Sigmoid colon (tissue), 4 donors: ENCODE measurements at regions not wholly inside any gene's neighbourhood (a gene's known extent, or its start where the extent isn't known, plus 50 kb on each side); places are given as distances from the start of the nearest gene placed in this dataset.

Source experiments
- EP300 ChIP-seq, 4 donors: sonication (generic); formaldehyde crosslinking; IDR thresholded peaks; one replicate each; pipeline ENCODE4 v1.6.1; 2017; ENCODE audit warnings: antibody characterized with exemption in 4 of 4
- POLR2A ChIP-seq, 2 donors: fragments of 450-650 bp; IDR thresholded peaks; one replicate each; pipeline ENCODE4 v1.6.1; 2016; ENCODE audit warnings: antibody characterized with exemption in 2 of 2, mild to moderate bottlenecking in 2 of 2, moderate library complexity in 2 of 2
- POLR2AphosphoS5 ChIP-seq, 4 donors: sonication (generic); formaldehyde crosslinking; IDR thresholded peaks; one replicate each; pipeline ENCODE4 v1.6.1; 2017; ENCODE audit warnings: antibody characterized with exemption in 4 of 4
- TF ChIP-seq, protein P1 (sequence below), 4 experiments: fragments of 450-650 bp in 3 of 4; fragments of 200-600 bp in 1 of 4; IDR thresholded peaks; one replicate each; pipeline ENCODE4 v1.5.1; 2016 to 2019; ENCODE audit warnings: antibody characterized with exemption in 4 of 4, mild to moderate bottlenecking in 3 of 4, moderate library complexity in 2 of 4

DNA sequence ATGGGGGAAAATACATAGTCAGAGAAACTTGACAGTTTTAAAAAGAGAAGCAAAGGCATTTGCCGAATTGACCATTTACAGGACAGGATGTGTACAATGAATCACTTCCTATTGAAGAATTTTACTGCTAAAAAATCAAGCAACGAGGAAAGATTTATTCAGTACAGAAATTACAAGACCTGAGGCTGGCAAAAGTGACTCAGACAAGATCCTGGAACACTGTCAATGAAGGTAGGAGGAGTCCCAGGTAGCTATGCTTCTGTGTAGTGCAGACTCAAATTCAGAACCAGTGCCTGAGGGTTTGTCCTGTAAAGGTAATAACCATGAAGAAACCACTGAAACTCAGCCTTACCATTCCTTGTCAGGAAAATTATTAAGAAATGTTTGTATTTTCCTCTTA is 120.9 kb downstream of the ZMAT3 start:
- TF ChIP-seq, protein P1, sequence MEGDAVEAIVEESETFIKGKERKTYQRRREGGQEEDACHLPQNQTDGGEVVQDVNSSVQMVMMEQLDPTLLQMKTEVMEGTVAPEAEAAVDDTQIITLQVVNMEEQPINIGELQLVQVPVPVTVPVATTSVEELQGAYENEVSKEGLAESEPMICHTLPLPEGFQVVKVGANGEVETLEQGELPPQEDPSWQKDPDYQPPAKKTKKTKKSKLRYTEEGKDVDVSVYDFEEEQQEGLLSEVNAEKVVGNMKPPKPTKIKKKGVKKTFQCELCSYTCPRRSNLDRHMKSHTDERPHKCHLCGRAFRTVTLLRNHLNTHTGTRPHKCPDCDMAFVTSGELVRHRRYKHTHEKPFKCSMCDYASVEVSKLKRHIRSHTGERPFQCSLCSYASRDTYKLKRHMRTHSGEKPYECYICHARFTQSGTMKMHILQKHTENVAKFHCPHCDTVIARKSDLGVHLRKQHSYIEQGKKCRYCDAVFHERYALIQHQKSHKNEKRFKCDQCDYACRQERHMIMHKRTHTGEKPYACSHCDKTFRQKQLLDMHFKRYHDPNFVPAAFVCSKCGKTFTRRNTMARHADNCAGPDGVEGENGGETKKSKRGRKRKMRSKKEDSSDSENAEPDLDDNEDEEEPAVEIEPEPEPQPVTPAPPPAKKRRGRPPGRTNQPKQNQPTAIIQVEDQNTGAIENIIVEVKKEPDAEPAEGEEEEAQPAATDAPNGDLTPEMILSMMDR (IDR thresholded peaks at IDR 0.05): no peak
- TF ChIP-seq EP300 (IDR thresholded peaks at IDR 0.05) (no peak), POLR2A (IDR thresholded peaks at IDR 0.05) (no peak), POLR2AphosphoS5 (IDR thresholded peaks at IDR 0.05) (no peak)
